ENCODE measurements at regions not wholly inside any gene's neighbourhood (a gene's known extent, or its start where the extent isn't known, plus 50 kb on each side); places are given as distances from the start of the nearest gene placed in this dataset.

DNA sequence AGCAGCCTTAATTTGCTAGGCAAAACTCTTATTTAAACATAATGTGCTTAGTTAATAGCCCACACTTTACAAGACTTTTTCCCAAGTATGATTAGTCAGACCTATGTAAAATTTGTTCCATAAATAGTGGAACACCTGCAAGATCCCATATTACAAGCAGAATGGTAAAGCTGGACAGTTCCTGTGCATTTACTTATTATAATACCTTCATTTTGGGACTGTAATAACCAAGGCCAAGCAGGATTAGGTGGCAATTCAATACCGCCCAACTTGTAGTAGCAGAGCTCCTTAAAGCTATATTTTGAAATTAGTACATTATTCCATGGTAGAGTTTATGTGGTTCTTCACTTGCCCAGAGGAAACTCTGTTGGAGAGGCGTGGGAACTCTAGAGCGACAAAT lies 431.5 kb upstream of the MMADHC start:
- no peak overlapping the region for H3K4me3 ChIP-seq (ENCODE audit: insufficient read depth, low read depth, low read length)
- no peaks in the 10 kb centered on the region for H3K36me3 ChIP-seq (replicated peaks; ENCODE audit: control insufficient read depth, insufficient read depth, low read length)
- DNase-seq: no peak
- no peaks in the 10 kb centered on the region for H3K27me3 ChIP-seq (ENCODE audit: control insufficient read depth, insufficient read depth, low read length)

GRCh38 chr2:150012986-150013385 lies 425.4 kb upstream of the MMADHC start:
- no peak for DNase-seq
- Histone ChIP-seq H3K4me3 (ENCODE audit: insufficient read depth, low read depth, low read length) (no peak overlapping the region), H3K36me3 (replicated peaks; ENCODE audit: control insufficient read depth, insufficient read depth, low read length) (no peaks in the 10 kb centered on the region)

DNA sequence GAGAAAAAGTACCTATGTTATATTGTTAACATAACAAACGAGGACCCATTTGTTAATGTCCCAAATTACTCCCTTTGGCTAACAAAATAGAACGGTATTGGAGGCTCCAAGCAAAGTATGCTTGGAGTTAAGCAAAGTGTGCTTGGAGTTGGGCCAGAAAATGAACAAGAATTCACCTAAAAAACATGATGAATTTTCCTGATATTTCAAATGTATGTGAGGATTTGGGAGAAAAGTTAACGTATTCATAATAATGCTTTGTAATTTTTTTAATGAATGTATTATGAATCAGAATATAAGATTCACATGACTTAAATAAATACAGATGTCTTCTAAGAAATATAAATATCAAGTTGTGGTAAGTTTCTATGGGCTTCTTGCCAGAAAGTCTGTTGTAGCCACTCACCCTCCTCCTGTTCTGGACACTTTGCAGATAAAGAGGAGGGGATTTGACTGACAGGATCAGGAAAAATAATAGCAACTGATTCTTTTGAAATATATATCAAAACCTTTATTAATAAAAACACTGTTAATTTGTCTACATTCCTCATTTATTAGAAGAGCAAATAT lies 423.7 kb upstream of the MMADHC start:
- Histone ChIP-seq H3K27me3 (ENCODE audit: control insufficient read depth, insufficient read depth, low read length) (no peaks in the 10 kb centered on the region), H3K4me3 (ENCODE audit: insufficient read depth, low read depth, low read length) (no peak overlapping the region), H3K36me3 (replicated peaks; ENCODE audit: control insufficient read depth, insufficient read depth, low read length) (no peaks in the 10 kb centered on the region)
- DNase-seq: no peak

More at GRCh38 chr2:150012986-150013385, 425.4 kb upstream of the MMADHC start:
- H3K27me3 ChIP-seq (ENCODE audit: control insufficient read depth, insufficient read depth, low read length): no peaks in the 10 kb centered on the region

DNA sequence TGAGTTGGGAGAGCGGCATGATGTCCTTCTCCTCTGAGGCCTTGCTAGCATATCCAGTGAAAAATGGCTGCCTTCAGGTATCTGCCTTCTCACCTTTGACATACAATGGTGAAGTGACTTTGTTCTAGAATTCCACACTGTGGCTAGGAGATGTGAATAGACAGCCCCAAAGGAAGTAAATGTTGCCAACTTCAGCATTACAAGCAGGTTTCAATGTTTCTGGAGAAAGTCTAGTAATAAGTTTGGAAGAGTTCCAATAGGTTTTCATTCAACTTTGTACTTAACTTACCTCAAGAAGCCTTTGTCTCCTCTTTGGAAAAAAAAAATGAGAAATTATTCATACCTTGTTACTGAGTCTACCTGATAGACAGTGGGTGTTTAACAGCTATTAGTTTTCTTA lies 421.3 kb upstream of the MMADHC start:
- H3K27me3 ChIP-seq (ENCODE audit: control insufficient read depth, insufficient read depth, low read length): no peaks in the 10 kb centered on the region
- H3K36me3 ChIP-seq (replicated peaks; ENCODE audit: control insufficient read depth, insufficient read depth, low read length): no peaks in the 10 kb centered on the region
- DNase-seq: no peak
- H3K4me3 ChIP-seq (ENCODE audit: insufficient read depth, low read depth, low read length): no peak overlapping the region

- no peak for DNase-seq
- Histone ChIP-seq H3K4me3 (ENCODE audit: insufficient read depth, low read depth, low read length) (no peak overlapping the region), H3K36me3 (replicated peaks; ENCODE audit: control insufficient read depth, insufficient read depth, low read length) (no peaks in the 10 kb centered on the region), H3K27me3 (ENCODE audit: control insufficient read depth, insufficient read depth, low read length) (no peaks in the 10 kb centered on the region)
Observed at GRCh38 chr2:150007815-150008430, 420.3 kb upstream of the MMADHC start.

DNA sequence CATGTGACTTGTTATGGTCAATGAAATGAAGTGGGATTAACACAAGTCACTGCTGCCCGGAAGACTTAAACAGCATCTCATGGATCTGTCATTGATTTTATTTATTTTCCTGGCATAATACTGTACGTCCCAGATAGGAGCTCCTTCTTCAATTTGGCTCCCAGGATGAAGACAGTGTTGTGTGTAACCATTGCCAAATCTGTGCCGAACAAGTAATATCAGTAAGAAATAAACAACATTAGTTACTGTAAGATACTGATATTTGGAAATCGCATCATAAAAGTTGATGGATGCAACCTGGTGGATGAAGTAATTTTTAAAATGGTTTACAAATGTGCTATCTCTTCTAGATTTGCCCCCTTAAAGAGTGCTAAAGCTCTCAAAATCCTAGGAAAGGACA lies 419.0 kb upstream of the MMADHC start:
- Histone ChIP-seq H3K36me3 (replicated peaks; ENCODE audit: control insufficient read depth, insufficient read depth, low read length) (no peaks in the 10 kb centered on the region), H3K27me3 (ENCODE audit: control insufficient read depth, insufficient read depth, low read length) (no peaks in the 10 kb centered on the region), H3K4me3 (ENCODE audit: insufficient read depth, low read depth, low read length) (no peak overlapping the region)
- no peak for DNase-seq

- H3K4me3 ChIP-seq (ENCODE audit: insufficient read depth, low read depth, low read length): no peak overlapping the region
- no peaks in the 10 kb centered on the region for H3K27me3 ChIP-seq (ENCODE audit: control insufficient read depth, insufficient read depth, low read length)
- H3K36me3 ChIP-seq (replicated peaks; ENCODE audit: control insufficient read depth, insufficient read depth, low read length): no peaks in the 10 kb centered on the region
Observed at GRCh38 chr2:150003544-150003943, 416.0 kb upstream of the MMADHC start.

GRCh38 chr2:150001788-150002187 lies 414.2 kb upstream of the MMADHC start:
- Histone ChIP-seq H3K36me3 (replicated peaks; ENCODE audit: control insufficient read depth, insufficient read depth, low read length) (no peaks in the 10 kb centered on the region), H3K27me3 (ENCODE audit: control insufficient read depth, insufficient read depth, low read length) (no peaks in the 10 kb centered on the region), H3K4me3 (ENCODE audit: insufficient read depth, low read depth, low read length) (no peak overlapping the region)
- no peak for DNase-seq

More at GRCh38 chr2:150003544-150003943, 416.0 kb upstream of the MMADHC start:
- DNase-seq: no peak

DNA sequence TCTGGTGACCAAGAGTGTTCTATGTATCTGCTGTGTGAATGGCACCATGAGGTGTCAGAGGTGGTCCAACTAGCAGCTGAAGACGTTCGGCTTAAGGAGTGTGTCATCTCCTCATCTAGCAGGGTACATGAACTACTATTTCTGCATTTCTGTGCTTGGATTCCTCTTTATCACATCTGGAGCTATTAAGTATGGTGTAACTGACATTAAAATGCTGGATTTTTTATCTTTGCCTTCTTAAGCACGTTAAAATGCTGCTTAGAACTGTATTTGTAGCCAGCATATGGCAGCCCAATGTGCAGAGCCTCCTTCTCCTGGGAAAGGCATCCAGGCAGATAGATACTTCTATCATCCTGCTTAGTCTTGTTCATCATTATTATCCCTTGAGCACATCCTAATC lies 409.3 kb upstream of the MMADHC start:
- Histone ChIP-seq H3K4me3 (ENCODE audit: insufficient read depth, low read depth, low read length) (no peak overlapping the region), H3K36me3 (replicated peaks; ENCODE audit: control insufficient read depth, insufficient read depth, low read length) (no peaks in the 10 kb centered on the region), H3K27me3 (ENCODE audit: control insufficient read depth, insufficient read depth, low read length) (no peaks in the 10 kb centered on the region)
- no peak for DNase-seq

DNA sequence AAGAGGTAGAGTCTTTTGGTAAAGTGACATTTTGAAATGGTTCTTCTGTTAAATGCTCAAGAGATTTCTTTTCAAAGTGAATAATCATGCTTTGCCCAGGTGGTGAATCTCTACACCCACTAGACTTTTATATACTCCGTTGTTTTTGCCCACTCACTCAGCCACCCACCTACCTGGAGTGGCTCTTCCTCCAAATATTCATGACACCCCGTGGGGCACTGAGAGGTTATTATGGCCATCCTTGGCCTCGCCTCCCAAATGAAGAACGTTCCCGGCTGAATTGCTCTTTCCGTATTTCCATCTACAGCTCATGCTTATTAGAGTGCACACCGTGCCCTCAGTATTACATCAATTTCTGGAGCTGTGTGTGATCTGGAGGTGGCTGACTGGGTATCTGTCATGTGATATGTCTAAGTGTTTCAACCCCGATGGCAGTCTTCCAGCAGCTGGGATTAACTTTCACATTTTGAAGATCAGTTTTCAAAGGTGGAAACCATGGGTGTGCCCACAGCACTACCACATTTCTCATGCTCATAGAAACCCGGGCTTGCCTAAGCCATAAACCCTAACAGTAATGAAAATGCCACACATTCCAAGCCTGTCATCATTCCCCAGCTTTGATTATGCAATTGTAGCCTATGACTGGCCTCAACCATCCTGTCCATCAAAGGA lies 406.6 kb upstream of the MMADHC start:
- Histone ChIP-seq H3K4me3 (ENCODE audit: insufficient read depth, low read depth, low read length) (no peak overlapping the region), H3K36me3 (replicated peaks; ENCODE audit: control insufficient read depth, insufficient read depth, low read length) (no peaks in the 10 kb centered on the region), H3K27me3 (ENCODE audit: control insufficient read depth, insufficient read depth, low read length) (no peaks in the 10 kb centered on the region)
- DNase-seq: no peak

DNA sequence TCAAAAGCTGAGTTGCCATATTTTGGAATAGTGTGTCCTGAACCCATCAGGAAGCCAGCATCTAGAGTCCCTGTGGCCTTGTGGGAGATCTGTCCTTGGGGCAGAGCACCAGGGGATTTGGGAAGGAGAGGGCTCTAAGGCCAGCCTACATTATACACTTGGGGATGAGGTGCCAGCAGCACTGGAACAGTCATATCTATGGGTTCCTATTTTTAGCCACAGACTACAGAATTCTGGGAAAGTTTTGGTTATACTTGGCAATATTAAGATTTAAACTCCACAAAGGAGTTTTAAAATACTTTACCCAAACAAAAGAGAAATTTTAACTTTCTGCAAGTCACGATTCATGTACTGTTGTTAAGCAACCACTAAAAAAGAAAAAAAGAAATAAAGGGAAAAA lies 405.7 kb upstream of the MMADHC start:
- Histone ChIP-seq H3K27me3 (ENCODE audit: control insufficient read depth, insufficient read depth, low read length) (no peaks in the 10 kb centered on the region), H3K4me3 (ENCODE audit: insufficient read depth, low read depth, low read length) (no peak overlapping the region), H3K36me3 (replicated peaks; ENCODE audit: control insufficient read depth, insufficient read depth, low read length) (no peaks in the 10 kb centered on the region)
- DNase-seq: no peak

GRCh38 chr2:149991576-149991975 lies 404.0 kb upstream of the MMADHC start:
- no peak for DNase-seq
- Histone ChIP-seq H3K36me3 (replicated peaks; ENCODE audit: control insufficient read depth, insufficient read depth, low read length) (no peaks in the 10 kb centered on the region), H3K27me3 (ENCODE audit: control insufficient read depth, insufficient read depth, low read length) (no peaks in the 10 kb centered on the region), H3K4me3 (ENCODE audit: insufficient read depth, low read depth, low read length) (no peak overlapping the region)

DNA sequence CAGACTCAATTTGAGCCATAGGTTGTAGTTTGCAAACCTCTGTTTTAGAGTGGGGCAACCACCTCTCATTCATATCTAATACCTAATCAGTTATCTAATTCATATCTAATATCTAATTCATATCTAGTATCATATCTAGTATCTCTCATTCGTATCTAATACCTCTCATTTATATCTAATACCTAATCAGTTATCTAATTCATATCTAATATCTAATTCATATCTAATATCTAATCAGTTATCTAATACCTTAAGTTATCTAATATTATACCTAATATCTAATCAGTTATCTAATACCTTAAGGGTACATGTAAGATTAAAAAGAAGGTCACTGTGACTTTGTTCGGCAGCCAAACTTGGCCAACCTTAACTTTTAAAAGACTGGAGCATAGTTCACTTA lies 403.4 kb upstream of the MMADHC start:
- no peak for DNase-seq
- H3K36me3 ChIP-seq (replicated peaks; ENCODE audit: control insufficient read depth, insufficient read depth, low read length): no peaks in the 10 kb centered on the region
- H3K27me3 ChIP-seq (ENCODE audit: control insufficient read depth, insufficient read depth, low read length): no peaks in the 10 kb centered on the region
- no peak overlapping the region for H3K4me3 ChIP-seq (ENCODE audit: insufficient read depth, low read depth, low read length)

- H3K27me3 ChIP-seq (ENCODE audit: control insufficient read depth, insufficient read depth, low read length): no peaks in the 10 kb centered on the region
- no peak for DNase-seq
- no peak overlapping the region for H3K4me3 ChIP-seq (ENCODE audit: insufficient read depth, low read depth, low read length)
- H3K36me3 ChIP-seq (replicated peaks; ENCODE audit: control insufficient read depth, insufficient read depth, low read length): no peaks in the 10 kb centered on the region
Observed at GRCh38 chr2:149989447-149990063, 402.0 kb upstream of the MMADHC start.

DNA sequence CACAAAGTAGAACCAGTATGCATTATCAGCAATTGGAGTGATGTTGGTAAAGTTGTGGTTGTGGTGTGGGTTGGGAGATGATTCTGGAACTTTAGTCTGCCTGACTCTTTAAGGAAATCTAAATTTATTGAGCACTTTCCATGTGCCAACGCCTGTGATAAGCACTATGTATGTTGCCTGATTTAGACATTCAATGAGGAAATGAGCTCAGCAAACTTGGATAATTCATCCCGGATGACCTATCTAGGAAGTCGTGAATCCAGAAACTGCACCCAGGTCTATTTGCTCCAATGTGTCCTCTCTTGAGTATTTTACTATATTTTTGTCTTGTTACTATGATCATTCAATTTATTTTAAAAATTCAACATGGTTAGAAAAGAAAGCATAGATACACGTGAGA lies 400.8 kb upstream of the MMADHC start:
- no peaks in the 10 kb centered on the region for H3K36me3 ChIP-seq (replicated peaks; ENCODE audit: control insufficient read depth, insufficient read depth, low read length)

More for the DNA sequence above, 400.8 kb upstream of the MMADHC start:
- no peak for DNase-seq
- no peak overlapping the region for H3K4me3 ChIP-seq (ENCODE audit: insufficient read depth, low read depth, low read length)
- H3K27me3 ChIP-seq (ENCODE audit: control insufficient read depth, insufficient read depth, low read length): no peaks in the 10 kb centered on the region
